ENCODE measurements at regions not wholly inside any gene's neighbourhood (a gene's known extent, or its start where the extent isn't known, plus 50 kb on each side); places are given as distances from the start of the nearest gene placed in this dataset.

DNA sequence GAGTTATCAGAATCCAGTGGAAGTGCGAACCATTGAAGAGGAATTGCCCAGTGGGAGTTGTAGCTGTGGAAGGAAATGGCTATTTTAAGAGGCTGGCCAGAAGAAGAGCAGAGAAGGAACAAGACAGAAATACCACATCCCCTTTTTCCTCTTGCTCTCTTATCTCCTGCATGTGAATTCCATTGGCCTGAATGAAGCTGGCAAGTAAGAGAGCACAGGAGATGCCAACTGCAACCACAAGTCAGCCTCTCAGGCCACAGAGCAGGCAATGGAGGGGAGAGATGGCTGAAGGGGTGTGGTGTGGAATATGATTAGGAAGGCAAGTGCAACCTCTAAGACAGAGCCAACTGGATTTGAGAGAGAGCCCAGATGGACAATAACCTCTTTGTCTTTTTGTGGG lies 362.7 kb upstream of the IMPG1 start:
- Mint-ChIP-seq H3K27ac (no peak overlapping the region), H3K36me3 (no peaks in the 10 kb centered on the region), H3K4me3 (no peak overlapping the region), H3K4me1 (no peaks in the 10 kb centered on the region), H3K9me3 (ENCODE audit: low read depth) (peaks cover 10% of the 10 kb centered on the region), H3K27me3 (no peaks in the 10 kb centered on the region)
- DNase-seq (no peak), ATAC-seq (no peak)
- CTCF ChIA-PET = no interaction called here

DNA sequence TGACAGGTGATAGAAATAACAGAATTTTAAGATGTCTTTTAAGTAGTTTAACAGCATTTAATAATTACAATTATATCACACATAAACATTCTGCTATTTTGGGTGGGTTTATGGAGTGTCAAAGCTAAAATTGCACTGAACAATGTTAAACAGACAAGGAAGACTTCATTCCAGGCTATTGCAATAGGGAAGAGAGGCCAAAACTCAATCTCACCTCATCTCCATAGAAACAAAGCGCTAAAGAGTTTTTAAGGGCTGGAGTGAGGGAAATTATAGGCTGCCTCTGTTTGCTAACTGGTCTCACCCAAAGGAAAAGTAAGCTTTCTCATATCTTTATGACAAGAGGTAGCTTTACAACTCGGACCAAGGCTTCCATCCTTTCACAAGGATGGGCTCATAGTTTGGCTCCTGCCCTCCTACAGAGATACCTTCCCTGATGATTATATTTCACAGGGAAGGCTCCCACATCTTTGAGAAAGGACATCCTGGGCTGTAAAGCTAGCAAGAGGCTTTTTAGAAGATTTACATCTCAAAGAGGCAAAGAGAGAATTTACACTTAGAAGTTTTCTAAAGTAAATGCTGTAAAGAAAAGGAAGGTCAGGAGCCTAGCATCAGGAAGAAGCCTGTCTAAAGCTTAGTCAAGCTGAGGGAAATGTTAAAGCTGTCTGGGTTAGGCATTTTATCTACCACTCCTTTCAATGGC lies 350.2 kb upstream of the IMPG1 start:
- H3K27ac Mint-ChIP-seq = no peak overlapping the region
- no peaks in the 10 kb centered on the region for H3K4me1 Mint-ChIP-seq
- peaks cover 3% of the 10 kb centered on the region for H3K9me3 Mint-ChIP-seq (ENCODE audit: low read depth)
- ATAC-seq = no peak
- CTCF ChIA-PET = no interaction called here
- no peaks in the 10 kb centered on the region for H3K27me3 Mint-ChIP-seq
- H3K36me3 Mint-ChIP-seq = no peaks in the 10 kb centered on the region
- DNase-seq = no peak
- no peak overlapping the region for H3K4me3 Mint-ChIP-seq

DNA sequence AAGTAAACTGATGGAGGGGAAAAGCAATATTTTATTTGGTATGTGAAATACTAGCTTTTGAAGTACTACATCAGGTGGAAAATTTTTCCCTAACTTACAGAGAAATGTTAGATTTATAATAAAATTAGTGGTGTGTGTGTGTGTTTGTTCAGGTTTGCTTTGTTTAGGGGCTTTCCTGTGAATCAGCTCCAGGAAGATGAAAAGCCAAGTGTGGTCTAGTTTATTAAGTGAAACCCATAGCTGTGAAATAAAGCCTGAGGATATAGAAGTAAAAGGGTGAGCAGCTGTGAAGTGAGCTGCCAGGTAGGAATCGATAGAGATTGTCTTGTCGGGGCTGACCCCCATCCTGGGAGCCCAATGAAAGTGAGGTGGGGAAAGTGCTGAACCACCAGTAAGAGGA lies 347.6 kb upstream of the IMPG1 start:
- no peak overlapping the region for H3K4me3 Mint-ChIP-seq
- DNase-seq (no peak), ATAC-seq (no peak)
- H3K9me3 Mint-ChIP-seq (ENCODE audit: low read depth) = peaks cover 3% of the 10 kb centered on the region
- CTCF ChIA-PET = no interaction called here
- no peaks in the 10 kb centered on the region for H3K27me3 Mint-ChIP-seq
- no peaks in the 10 kb centered on the region for H3K36me3 Mint-ChIP-seq
- H3K4me1 Mint-ChIP-seq = no peaks in the 10 kb centered on the region
- no peak overlapping the region for H3K27ac Mint-ChIP-seq

DNA sequence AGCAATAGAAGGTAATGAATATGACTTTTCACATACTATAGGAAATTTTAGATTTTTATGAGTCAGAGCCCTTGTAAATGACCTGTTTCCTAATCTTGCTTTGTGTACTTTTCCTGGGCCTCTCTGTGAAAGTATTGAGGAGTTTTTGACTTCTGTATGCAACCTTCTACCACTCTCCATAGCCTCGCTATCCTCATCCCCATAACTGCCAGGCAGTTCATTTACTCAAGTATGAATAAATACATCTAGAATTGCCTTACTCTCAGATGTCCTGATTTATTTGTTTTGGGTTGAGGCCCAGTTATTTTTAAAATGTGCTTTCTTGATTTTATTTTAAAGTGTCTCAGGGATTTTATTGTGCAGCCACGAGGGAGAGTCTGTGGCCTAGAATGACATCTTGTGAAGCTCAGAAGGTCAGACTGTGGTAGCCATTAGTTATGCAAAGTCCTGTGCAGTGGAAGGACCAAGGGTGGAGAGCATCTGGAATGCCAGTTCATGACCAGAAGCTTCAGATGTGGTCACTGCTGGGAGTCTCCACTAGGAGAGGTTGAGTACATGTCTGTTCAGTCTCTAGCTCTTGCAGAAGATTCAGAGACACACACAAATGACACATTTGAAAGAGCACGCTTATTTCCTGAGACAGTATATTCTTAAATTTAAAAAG lies 346.2 kb upstream of the IMPG1 start:
- no peaks in the 10 kb centered on the region for H3K4me1 Mint-ChIP-seq
- H3K36me3 Mint-ChIP-seq = no peaks in the 10 kb centered on the region
- H3K4me3 Mint-ChIP-seq = no peak overlapping the region
- CTCF ChIA-PET = interaction anchor here (0.9 kb wide), 1 partner anchor 9 kb away, joined by 3 read pairs; no protein-coding TSS in a partner anchor
- H3K9me3 Mint-ChIP-seq (ENCODE audit: low read depth) = peaks cover 3% of the 10 kb centered on the region
- no peaks in the 10 kb centered on the region for H3K27me3 Mint-ChIP-seq
- no peak for ATAC-seq
- no peak for DNase-seq
- H3K27ac Mint-ChIP-seq = no peak overlapping the region

DNA sequence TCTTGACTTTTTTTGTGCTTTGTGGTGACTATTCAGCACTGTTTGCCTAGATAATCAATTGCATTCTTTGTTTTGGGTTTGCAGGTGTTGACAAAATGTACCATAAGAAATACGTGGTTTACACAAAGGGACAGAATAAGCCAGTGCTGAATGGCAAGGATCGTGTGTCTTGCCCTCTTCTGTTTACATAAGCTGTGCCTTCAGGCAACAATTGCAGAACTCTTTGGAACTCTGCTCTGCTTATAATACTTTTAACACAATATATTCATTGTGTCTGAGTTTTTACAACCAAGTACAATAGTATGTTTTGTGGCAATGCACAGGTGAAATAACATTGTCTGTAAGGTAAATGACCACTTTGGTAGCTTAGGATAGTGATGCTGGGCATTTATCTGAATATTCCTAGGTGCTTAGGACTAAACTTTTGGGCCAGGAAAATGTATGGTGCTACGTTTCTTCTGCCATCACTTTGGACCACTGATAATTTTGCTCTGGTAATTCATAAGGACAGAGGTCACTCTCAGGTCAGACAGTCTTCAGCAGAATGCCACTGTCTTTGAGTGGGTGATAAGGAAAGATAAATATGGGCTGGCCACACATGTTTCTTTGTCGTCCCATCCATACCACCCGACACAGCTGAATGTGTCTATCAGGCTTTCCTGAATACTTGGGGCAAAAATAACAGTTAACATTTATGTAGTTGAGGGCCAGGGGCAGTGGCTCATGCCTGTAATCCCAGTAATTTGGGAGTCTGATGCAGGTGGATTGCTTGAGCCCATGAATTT lies 344.6 kb upstream of the IMPG1 start:
- Mint-ChIP-seq H3K36me3 (no peaks in the 10 kb centered on the region), H3K4me3 (no peak overlapping the region), H3K27me3 (no peaks in the 10 kb centered on the region), H3K9me3 (ENCODE audit: low read depth) (peaks cover 3% of the 10 kb centered on the region), H3K4me1 (no peaks in the 10 kb centered on the region), H3K27ac (no peak overlapping the region)
- ATAC-seq (no peak), DNase-seq (no peak)
- CTCF ChIA-PET = no interaction called here

DNA sequence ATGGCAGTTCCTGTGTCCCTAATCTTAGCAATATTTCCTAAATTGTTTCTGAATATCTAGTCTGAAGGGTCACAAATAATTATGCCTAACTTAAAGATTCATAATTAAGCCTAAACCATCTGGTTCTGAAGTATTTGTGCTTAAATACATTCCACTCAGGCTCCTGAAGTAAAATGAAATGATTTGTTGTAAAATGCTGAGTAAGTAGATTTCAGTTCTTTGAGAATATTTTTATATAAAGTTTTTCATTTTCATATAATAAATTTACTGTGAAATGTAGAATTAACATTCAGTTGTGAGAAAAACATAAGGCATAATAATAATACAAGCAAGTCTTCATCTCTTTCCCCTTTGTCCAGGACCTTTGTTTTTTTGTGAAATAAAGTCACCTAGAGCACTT lies 330.6 kb upstream of the IMPG1 start:
- peaks cover under 1% of the 10 kb centered on the region for H3K9me3 Mint-ChIP-seq (ENCODE audit: low read depth)
- no peaks in the 10 kb centered on the region for H3K27me3 Mint-ChIP-seq
- CTCF ChIA-PET = no interaction called here
- no peak for ATAC-seq
- no peak overlapping the region for H3K27ac Mint-ChIP-seq
- DNase-seq = no peak
- H3K4me3 Mint-ChIP-seq = no peak overlapping the region
- H3K4me1 Mint-ChIP-seq = no peaks in the 10 kb centered on the region
- no peaks in the 10 kb centered on the region for H3K36me3 Mint-ChIP-seq

DNA sequence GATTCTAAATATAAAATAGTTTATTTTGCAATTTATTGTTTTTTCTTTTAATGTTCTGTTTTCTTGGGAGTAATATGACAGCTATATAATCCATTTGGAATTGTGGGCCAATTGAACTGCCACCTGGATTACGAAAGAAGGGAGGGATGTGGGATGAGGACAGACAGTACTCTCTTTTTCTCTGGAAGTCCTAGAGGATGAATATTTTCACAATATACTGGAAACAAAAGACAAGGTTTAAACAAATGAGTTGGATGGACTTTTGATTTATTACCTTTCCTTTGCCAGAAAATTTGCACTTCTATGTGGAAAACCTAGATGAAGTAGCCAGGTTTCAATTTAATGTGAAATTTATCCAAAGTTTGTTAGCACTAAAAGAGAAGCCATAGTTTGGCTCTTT lies 325.5 kb upstream of the IMPG1 start:
- ATAC-seq (no peak), DNase-seq (no peak)
- H3K4me1 Mint-ChIP-seq = no peaks in the 10 kb centered on the region
- H3K4me3 Mint-ChIP-seq = no peak overlapping the region
- CTCF ChIA-PET = no interaction called here
- H3K27ac Mint-ChIP-seq = no peak overlapping the region
- H3K36me3 Mint-ChIP-seq = no peaks in the 10 kb centered on the region
- H3K9me3 Mint-ChIP-seq (ENCODE audit: low read depth) = peaks cover 10% of the 10 kb centered on the region
- H3K27me3 Mint-ChIP-seq = no peaks in the 10 kb centered on the region

DNA sequence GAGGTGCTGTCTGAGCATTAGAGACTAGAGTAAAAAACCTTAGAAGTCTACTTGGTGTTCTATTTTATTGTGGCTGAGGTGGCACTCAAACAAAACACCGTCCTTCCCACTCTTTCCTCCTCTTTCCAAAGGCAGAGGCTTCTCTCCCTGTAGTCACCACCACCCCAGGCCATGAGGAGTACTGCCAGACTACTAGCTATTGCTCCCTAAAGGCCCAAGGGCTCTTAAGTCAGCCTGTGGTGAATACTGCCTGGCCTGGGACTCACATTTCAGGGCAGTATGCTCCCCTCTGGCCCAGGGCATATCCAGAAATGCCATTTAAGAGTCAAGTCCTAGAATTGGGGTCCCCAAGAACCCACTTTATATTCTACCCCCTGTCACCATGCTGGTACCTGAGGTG lies 309.7 kb upstream of the IMPG1 start:
- H3K36me3 Mint-ChIP-seq = no peaks in the 10 kb centered on the region
- H3K4me1 Mint-ChIP-seq = no peaks in the 10 kb centered on the region
- H3K4me3 Mint-ChIP-seq = no peak overlapping the region
- no peaks in the 10 kb centered on the region for H3K27me3 Mint-ChIP-seq
- no peak overlapping the region for H3K27ac Mint-ChIP-seq
- peaks cover 11% of the 10 kb centered on the region for H3K9me3 Mint-ChIP-seq (ENCODE audit: low read depth)
- CTCF ChIA-PET = no interaction called here
- ATAC-seq (no peak), DNase-seq (no peak)

DNA sequence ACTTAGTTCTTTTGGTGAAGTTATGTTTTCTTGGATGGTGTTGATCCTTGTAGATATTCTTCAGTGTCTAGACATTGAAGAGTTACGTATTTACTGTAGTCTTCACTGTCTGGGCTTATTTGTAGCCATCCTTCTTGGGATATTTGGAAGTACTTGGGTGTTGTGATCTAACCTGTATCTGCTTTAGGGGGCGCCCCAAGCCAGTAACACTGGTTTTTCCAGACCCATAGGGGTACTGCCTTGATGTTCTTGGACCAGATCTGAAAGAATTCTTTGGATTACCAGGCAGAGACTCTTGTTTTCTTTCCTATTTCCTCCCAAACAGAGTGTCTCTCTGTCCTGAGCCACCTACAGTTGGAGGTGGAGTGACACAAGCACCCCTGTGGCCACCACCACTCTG lies 309.1 kb upstream of the IMPG1 start:
- H3K9me3 Mint-ChIP-seq (ENCODE audit: low read depth) = peaks cover 11% of the 10 kb centered on the region
- ATAC-seq = no peak
- CTCF ChIA-PET = no interaction called here
- H3K36me3 Mint-ChIP-seq = no peaks in the 10 kb centered on the region
- H3K4me3 Mint-ChIP-seq = no peak overlapping the region
- no peak for DNase-seq
- no peaks in the 10 kb centered on the region for H3K27me3 Mint-ChIP-seq
- no peaks in the 10 kb centered on the region for H3K4me1 Mint-ChIP-seq
- no peak overlapping the region for H3K27ac Mint-ChIP-seq

DNA sequence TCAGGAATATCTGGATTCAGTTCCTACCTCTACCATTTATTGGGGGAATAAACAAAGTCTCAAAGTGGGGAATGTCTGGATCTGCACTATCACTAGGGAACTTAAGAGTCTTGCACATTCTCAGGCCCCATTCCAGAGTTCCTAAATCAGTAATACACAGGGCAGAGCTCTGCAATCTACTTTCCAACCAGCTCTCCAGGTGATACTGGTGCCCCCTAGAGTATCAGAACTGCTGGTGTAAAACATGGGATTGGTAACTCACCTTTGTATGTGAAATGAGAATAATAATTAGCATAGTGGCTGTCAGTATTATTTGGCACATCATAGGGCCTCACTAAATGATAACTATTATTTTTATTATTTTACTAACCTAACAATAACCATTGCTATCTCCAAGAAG lies 278.8 kb upstream of the IMPG1 start:
- H3K27ac Mint-ChIP-seq = no peak overlapping the region

DNA sequence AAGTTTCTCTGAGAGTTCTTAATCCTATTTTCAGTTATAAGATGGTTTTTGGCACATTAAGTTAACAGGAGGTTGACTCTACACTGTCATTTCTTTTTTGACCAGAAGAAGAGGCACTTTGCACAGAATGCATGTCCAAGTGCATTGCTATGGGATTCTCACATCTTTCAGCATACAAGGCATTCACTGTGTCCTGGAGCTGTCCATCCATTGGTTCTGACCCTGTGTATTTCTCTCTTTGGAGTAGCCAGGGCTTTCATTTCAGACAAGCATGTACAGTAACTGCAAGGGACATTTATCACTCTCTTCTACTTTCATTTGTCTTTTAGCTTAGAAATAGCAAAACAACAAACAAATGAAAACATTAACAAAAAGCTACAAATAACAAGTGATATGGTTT lies 275.1 kb upstream of the IMPG1 start:
- Mint-ChIP-seq H3K9me3 (ENCODE audit: low read depth) (peaks cover 7% of the 10 kb centered on the region), H3K27ac (no peak overlapping the region), H3K27me3 (no peaks in the 10 kb centered on the region), H3K4me3 (no peak overlapping the region), H3K4me1 (no peaks in the 10 kb centered on the region), H3K36me3 (no peaks in the 10 kb centered on the region)
- DNase-seq (no peak), ATAC-seq (no peak)
- CTCF ChIA-PET = no interaction called here

More for the DNA sequence above, 278.8 kb upstream of the IMPG1 start:
- Mint-ChIP-seq H3K36me3 (no peaks in the 10 kb centered on the region), H3K27me3 (no peaks in the 10 kb centered on the region), H3K4me1 (no peaks in the 10 kb centered on the region), H3K4me3 (no peak overlapping the region), H3K9me3 (ENCODE audit: low read depth) (peaks cover 3% of the 10 kb centered on the region)
- DNase-seq (no peak), ATAC-seq (no peak)
- CTCF ChIA-PET = no interaction called here

DNA sequence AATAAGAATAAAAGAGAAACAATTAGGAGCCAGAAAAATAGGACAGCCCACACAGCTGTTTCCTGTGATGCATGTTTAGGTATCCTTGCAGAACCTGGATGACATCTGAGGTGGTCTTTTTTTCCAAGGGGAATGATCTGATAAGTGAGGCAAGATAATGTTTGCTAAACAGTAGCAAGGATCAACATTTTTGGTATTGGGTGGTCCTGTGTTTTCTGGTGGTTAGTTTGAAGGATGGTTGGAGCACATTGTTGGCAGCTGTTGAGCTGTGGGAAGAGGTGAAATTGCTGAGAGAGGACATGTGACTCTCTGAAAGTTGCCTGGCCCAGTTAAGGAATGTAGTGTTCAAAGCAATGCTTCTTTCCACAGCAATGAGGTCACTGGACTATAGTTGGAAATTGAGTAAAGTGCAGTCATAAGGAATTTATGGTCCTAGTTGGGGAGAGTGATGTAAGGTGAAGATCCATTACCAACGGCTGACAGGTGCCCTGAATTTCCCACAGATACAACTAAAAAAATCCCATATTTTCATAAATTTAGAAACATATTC lies 270.2 kb upstream of the IMPG1 start:
- Mint-ChIP-seq H3K9me3 (ENCODE audit: low read depth) (peaks cover 6% of the 10 kb centered on the region), H3K27me3 (no peaks in the 10 kb centered on the region), H3K27ac (no peak overlapping the region), H3K36me3 (no peaks in the 10 kb centered on the region), H3K4me1 (no peaks in the 10 kb centered on the region), H3K4me3 (no peak overlapping the region)
- CTCF ChIA-PET = no interaction called here
- DNase-seq = no peak
- ATAC-seq = no peak

DNA sequence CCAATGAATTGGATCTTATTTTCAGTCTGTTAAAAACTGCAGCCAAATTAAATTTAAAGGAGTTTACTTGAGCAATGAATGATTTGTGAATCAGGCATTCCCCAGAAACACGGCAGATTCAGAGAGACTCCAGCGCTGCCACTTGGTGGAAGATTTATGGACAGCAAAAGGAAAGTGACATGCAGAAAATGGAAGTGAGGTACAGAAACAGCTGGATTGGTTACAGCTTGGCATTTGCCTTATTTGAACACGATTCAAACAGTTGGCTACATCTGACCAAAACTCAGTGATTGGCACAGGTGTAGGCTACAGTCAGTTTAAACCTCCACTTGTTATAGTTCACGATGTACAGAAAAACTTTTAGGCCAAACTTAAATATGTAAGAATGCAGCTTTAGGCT lies 257.6 kb upstream of the IMPG1 start:
- H3K4me3 Mint-ChIP-seq = no peak overlapping the region
- ATAC-seq = no peak
- CTCF ChIA-PET = no interaction called here
- no peaks in the 10 kb centered on the region for H3K27me3 Mint-ChIP-seq
- H3K9me3 Mint-ChIP-seq (ENCODE audit: low read depth) = peaks cover 5% of the 10 kb centered on the region
- DNase-seq = no peak
- H3K27ac Mint-ChIP-seq = no peak overlapping the region
- H3K36me3 Mint-ChIP-seq = no peaks in the 10 kb centered on the region
- H3K4me1 Mint-ChIP-seq = no peaks in the 10 kb centered on the region

DNA sequence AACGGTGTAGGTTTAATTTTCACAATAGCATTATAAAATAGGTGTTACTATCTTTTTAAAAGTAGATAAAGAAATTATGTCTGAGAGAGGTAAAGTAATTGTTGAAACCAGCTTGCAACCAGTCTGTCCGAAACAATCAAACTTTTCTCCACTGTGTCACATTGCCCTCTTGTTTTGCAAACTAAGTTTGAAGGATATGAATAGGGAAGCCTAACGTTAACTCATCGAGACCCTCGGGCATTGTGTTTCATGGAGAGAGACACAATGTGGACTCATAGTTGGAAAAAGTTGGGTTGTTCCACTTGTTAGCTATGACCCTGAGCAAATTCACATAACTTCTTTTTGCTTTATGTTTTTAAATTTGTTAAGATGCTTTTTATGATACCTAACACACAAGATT lies 254.4 kb upstream of the IMPG1 start:
- Mint-ChIP-seq H3K27ac (no peak overlapping the region), H3K4me3 (no peak overlapping the region), H3K27me3 (no peaks in the 10 kb centered on the region), H3K36me3 (no peaks in the 10 kb centered on the region), H3K4me1 (no peaks in the 10 kb centered on the region), H3K9me3 (ENCODE audit: low read depth) (no peaks in the 10 kb centered on the region)
- ATAC-seq = no peak
- no peak for DNase-seq
- CTCF ChIA-PET = no interaction called here

Data from activated CD8-positive, alpha-beta memory T cell treated with anti-CD3 and anti-CD28 coated beads, Interleukin-2, amount 10 ng/mL, durations not matched to agents 7 days and 5 days (primary cell).